GM23248 (cell line): ENCODE measurements at regions not wholly inside any gene's neighbourhood (a gene's known extent, or its start where the extent isn't known, plus 50 kb on each side); places are given as distances from the start of the nearest gene placed in this dataset.

Source experiments
- DNase-seq: peaks from one replicate; pipeline ENCODE4 v3.0.0-alpha.2; 2015
- H2AFZ ChIP-seq: fragments of 200-600 bp; sonication (generic); 2 replicates; pipeline ENCODE4 v1.6.1; 2016; ENCODE audit warnings: antibody characterized with exemption
- H3F3A ChIP-seq: fragments of 200-600 bp; sonication (generic); 2 replicates; pipeline ENCODE4 v1.6.1; 2016; ENCODE audit warnings: mild to moderate bottlenecking, antibody characterized with exemption, mixed run types; ENCODE audit not compliant: insufficient read depth
- H3K27ac ChIP-seq: fragments of 200-600 bp; sonication (generic); 2 replicates; pipeline ENCODE4 v1.5.1; 2016; ENCODE audit warnings: mild to moderate bottlenecking
- H3K27me3 ChIP-seq: fragments of 200-600 bp; sonication (generic); replicated peaks from 2 replicates; pipeline ENCODE4 v1.6.1; 2016; ENCODE audit warnings: mild to moderate bottlenecking; ENCODE audit not compliant: insufficient read depth
- H3K36me3 ChIP-seq: fragments of 200-600 bp; sonication (generic); 2 replicates; pipeline ENCODE4 v1.6.1; 2016; ENCODE audit warnings: low read depth, mild to moderate bottlenecking
- H3K4me1 ChIP-seq: fragments of 200-600 bp; sonication (generic); 2 replicates; pipeline ENCODE4 v1.6.1; 2016; ENCODE audit warnings: mild to moderate bottlenecking; ENCODE audit not compliant: insufficient read depth
- H3K4me2 ChIP-seq: fragments of 200-600 bp; sonication (generic); one replicate; pipeline ENCODE4 v1.6.1; 2016; ENCODE audit warnings: mild to moderate bottlenecking; ENCODE audit not compliant: unreplicated experiment
- H3K4me3 ChIP-seq: fragments of 200-600 bp; sonication (generic); 2 replicates; pipeline ENCODE4 v1.5.1; 2016; ENCODE audit warnings: mild to moderate bottlenecking
- H3K79me2 ChIP-seq: fragments of 200-600 bp; sonication (generic); 2 replicates; pipeline ENCODE4 v1.6.1; 2016; ENCODE audit warnings: mild to moderate bottlenecking; ENCODE audit not compliant: insufficient read depth
- H3K9ac ChIP-seq: fragments of 200-600 bp; sonication (generic); 2 replicates; pipeline ENCODE4 v1.6.1; 2016; ENCODE audit warnings: mild to moderate bottlenecking
- H3K9me2 ChIP-seq: fragments of 200-600 bp; sonication (generic); 2 replicates; pipeline ENCODE4 v1.6.1; 2016; ENCODE audit warnings: mixed run types, mild to moderate bottlenecking, moderate library complexity; ENCODE audit not compliant: insufficient read depth
- H3K9me3 ChIP-seq: fragments of 200-600 bp; sonication (generic); one replicate; pipeline ENCODE4 v1.6.1; 2017; ENCODE audit warnings: low read depth
- H4K20me1 ChIP-seq: fragments of 200-600 bp; sonication (generic); 2 replicates; pipeline ENCODE4 v1.6.0; 2016; ENCODE audit not compliant: insufficient read depth
- EZH2 ChIP-seq: fragments of 200-600 bp; sonication (generic); IDR thresholded peaks from 2 replicates; pipeline ENCODE4 v1.6.1; 2018; ENCODE audit warnings: antibody characterized with exemption, mild to moderate bottlenecking; ENCODE audit not compliant: insufficient read depth, poor library complexity, severe bottlenecking
- EZH2phosphoT487 ChIP-seq: fragments of 200-600 bp; sonication (generic); IDR thresholded peaks from 2 replicates; pipeline ENCODE4 v1.6.1; 2018; ENCODE audit warnings: antibody characterized with exemption, moderate library complexity, mild to moderate bottlenecking, low read depth; ENCODE audit not compliant: insufficient read depth
- WGBS, 2 experiments: methylation state at CpG; one replicate each; pipeline ENCODE4 v1.1.6; 2015 to 2017; ENCODE audit warnings: low lambda C conversion rate in 2 of 2, low coverage in 1 of 2; ENCODE audit errors: missing lambda C conversion rate in 2 of 2; 5-methylcytosine and 5-hydroxymethylcytosine counted together
- in situ Hi-C: fragments of 300-500 bp; cut with MboI; formaldehyde crosslinking; loops from 2 replicates; pipeline ENCODE4 v1.15.0; 2020

DNA sequence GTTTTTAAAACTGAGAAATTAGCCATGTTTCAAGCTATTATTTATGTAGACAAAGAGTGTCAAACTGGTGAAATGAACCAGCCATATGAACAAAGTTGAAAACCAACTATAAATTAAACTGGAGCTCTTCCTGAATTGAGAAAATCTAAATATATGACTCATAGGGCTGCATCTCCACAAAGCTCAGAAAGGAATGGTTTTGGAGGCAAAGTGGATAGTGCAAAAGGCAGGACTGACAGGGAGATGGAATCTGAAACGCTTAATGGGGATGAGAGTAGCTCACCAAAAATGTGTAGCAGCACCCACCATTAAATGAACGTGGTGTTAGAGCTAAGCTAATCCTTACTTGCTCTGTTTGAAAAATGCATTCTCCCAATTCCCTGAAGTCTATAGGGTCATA, 1066.0 kb downstream of the AGBL1 start:
- in situ Hi-C loops = no loop called here
- no peaks in the 10 kb centered on the region for H3K36me3 ChIP-seq
- H3K4me1 ChIP-seq = no peaks in the 10 kb centered on the region
- no peaks in the 10 kb centered on the region for H3K9me3 ChIP-seq
- H3K27me3 ChIP-seq = no peaks in the 10 kb centered on the region
- no peaks in the 10 kb centered on the region for H3F3A ChIP-seq
- H3K4me3 ChIP-seq = no peak overlapping the region
- no peaks in the 10 kb centered on the region for H3K9me2 ChIP-seq
- H3K9ac ChIP-seq = no peak overlapping the region
- H3K27ac ChIP-seq = no peak overlapping the region
- no peaks in the 10 kb centered on the region for H3K79me2 ChIP-seq
- no peak overlapping the region for H3K4me2 ChIP-seq
- H4K20me1 ChIP-seq = no peaks in the 10 kb centered on the region
- no peak overlapping the region for H2AFZ ChIP-seq
- WGBS, 2 experiments = 15 to 16% methylated on average over 2 of the region's 2 CpGs
- TF ChIP-seq EZH2 (no peak), EZH2phosphoT487 (no peak)
- DNase-seq = no peak

DNA sequence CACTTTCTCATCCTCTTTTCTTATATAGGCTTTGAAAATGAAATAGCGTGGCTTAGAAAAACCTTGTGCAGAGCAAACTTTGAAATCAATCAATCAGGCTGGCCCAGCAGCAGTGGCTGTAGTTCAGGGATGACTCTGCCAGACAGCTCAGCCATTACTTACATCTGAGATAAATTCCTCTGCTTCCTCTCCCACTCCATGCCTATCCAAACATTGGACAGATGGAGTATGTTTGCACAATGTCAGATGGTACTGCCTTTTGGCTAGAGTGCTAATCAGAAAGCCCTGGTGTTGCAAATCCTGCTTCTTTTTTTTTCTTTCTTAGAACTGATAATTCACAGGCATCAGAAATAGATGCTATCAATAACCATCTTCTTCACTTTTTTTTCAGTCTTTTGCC, 1065.1 kb downstream of the AGBL1 start:
- no peaks in the 10 kb centered on the region for H3K79me2 ChIP-seq
- H3K27me3 ChIP-seq = no peaks in the 10 kb centered on the region
- no peaks in the 10 kb centered on the region for H3F3A ChIP-seq
- H3K4me3 ChIP-seq = no peak overlapping the region
- no peaks in the 10 kb centered on the region for H3K4me1 ChIP-seq
- 18 to 25% methylated on average over 1 of the region's 1 CpG for WGBS, 2 experiments
- H2AFZ ChIP-seq = no peak overlapping the region
- H3K4me2 ChIP-seq = no peak overlapping the region
- no peak for TF ChIP-seq EZH2phosphoT487
- no peak for TF ChIP-seq EZH2
- in situ Hi-C loops = no loop called here
- DNase-seq = no peak
- no peaks in the 10 kb centered on the region for H3K9me2 ChIP-seq
- no peaks in the 10 kb centered on the region for H3K36me3 ChIP-seq
- H3K9ac ChIP-seq = no peak overlapping the region
- no peaks in the 10 kb centered on the region for H4K20me1 ChIP-seq
- no peak overlapping the region for H3K27ac ChIP-seq
- no peaks in the 10 kb centered on the region for H3K9me3 ChIP-seq

GRCh38 chr15:87142096-87142495, 1062.4 kb downstream of the AGBL1 start:
- TF ChIP-seq EZH2 (no peak), EZH2phosphoT487 (no peak)
- H4K20me1 ChIP-seq = no peaks in the 10 kb centered on the region
- H3K4me1 ChIP-seq = no peaks in the 10 kb centered on the region
- no peaks in the 10 kb centered on the region for H3K9me2 ChIP-seq
- H3K4me2 ChIP-seq = no peak overlapping the region
- H2AFZ ChIP-seq = no peak overlapping the region
- peaks cover 3% of the 10 kb centered on the region for H3K9me3 ChIP-seq
- H3K27ac ChIP-seq = no peak overlapping the region
- H3K9ac ChIP-seq = no peak overlapping the region
- in situ Hi-C loops = no loop called here
- DNase-seq = no peak
- no peaks in the 10 kb centered on the region for H3K79me2 ChIP-seq
- H3K36me3 ChIP-seq = no peaks in the 10 kb centered on the region
- no peaks in the 10 kb centered on the region for H3K27me3 ChIP-seq
- H3F3A ChIP-seq = no peaks in the 10 kb centered on the region
- no peak overlapping the region for H3K4me3 ChIP-seq

DNA sequence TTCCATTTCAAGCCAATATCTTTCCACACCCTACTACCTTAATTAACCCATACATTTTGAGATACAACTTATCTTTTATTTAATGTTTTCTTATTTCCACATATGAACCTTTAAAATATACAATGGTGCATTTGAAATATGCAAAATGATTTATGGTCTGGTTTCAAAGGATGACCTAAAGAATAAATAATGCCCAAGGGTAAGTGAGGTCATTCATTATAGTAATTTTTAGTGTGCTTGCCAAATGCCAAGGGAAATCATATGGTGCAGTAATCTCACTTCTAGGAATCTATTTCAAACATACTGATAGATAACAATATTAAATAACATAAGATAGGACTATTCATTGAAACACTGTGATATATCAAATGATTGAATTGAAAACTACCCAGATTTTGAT, 1055.4 kb downstream of the AGBL1 start:
- in situ Hi-C loops = no loop called here
- TF ChIP-seq EZH2 (no peak), EZH2phosphoT487 (no peak)
- no peak overlapping the region for H3K4me2 ChIP-seq

DNA sequence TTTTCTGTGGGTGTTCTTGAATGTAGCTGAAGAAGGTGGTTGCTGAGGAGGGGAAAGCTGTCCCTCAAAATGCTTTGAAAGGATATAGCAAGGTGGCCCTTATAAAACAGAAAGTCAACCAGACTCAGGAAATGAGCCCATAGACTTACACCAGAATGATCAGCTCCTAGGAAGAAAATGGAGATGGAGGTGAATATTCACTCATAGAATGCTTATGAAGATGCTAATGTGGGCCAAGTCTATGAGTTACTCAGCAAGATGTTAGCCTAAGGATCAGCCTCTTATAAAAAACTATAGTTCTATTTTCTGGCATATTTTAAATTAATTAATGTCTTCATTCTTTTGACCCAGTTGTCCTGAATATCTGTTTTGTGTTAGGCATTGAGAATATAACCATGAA, 1054.0 kb downstream of the AGBL1 start:
- Histone ChIP-seq H3K4me1 (no peaks in the 10 kb centered on the region), H3K4me2 (no peak overlapping the region), H3K36me3 (no peaks in the 10 kb centered on the region), H3K9me3 (peaks cover 6% of the 10 kb centered on the region), H3K27me3 (no peaks in the 10 kb centered on the region), H3K79me2 (no peaks in the 10 kb centered on the region), H3F3A (no peaks in the 10 kb centered on the region), H2AFZ (no peak overlapping the region), H3K4me3 (no peak overlapping the region), H3K9ac (no peak overlapping the region), H3K27ac (no peak overlapping the region), H3K9me2 (no peaks in the 10 kb centered on the region), H4K20me1 (no peaks in the 10 kb centered on the region)
- DNase-seq = no peak
- TF ChIP-seq EZH2 = no peak
- no peak for TF ChIP-seq EZH2phosphoT487
- in situ Hi-C loops = no loop called here

More for the DNA sequence above, 1055.4 kb downstream of the AGBL1 start:
- H4K20me1 ChIP-seq = no peaks in the 10 kb centered on the region
- no peak overlapping the region for H3K27ac ChIP-seq
- DNase-seq = no peak
- H3K27me3 ChIP-seq = no peaks in the 10 kb centered on the region
- H3K4me3 ChIP-seq = no peak overlapping the region
- no peaks in the 10 kb centered on the region for H3F3A ChIP-seq
- no peak overlapping the region for H2AFZ ChIP-seq
- H3K79me2 ChIP-seq = no peaks in the 10 kb centered on the region
- no peaks in the 10 kb centered on the region for H3K9me2 ChIP-seq
- H3K9ac ChIP-seq = no peak overlapping the region
- no peaks in the 10 kb centered on the region for H3K4me1 ChIP-seq
- H3K9me3 ChIP-seq = peaks cover 6% of the 10 kb centered on the region
- H3K36me3 ChIP-seq = no peaks in the 10 kb centered on the region
